Skin of body (tissue), 1 donor: ENCODE measurements at regions not wholly inside any gene's neighbourhood (a gene's known extent, or its start where the extent isn't known, plus 50 kb on each side); places are given as distances from the start of the nearest gene placed in this dataset.

Source experiments
- DNase-seq: peaks from one replicate; lab custom pipeline; 2025; lab: John Stamatoyannopoulos, UW

DNA sequence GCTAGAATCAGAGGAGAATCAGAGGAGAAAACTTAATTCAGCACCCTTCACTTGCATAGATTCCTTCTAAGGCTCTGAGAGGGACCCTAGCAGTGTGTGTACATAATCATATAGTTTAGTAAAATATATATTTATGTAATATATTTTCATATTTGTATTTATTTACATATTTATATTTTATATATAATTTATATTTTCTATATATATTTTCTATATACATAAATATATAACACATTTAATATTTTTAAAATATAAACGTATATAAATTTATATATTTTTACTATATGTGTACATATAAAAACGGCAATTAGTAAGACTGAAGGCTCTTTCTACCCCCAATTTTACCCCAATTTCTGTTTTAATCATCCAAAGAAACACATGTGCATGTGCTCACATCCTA lies 80.3 kb downstream of the NXPE2 start:
- DNase-seq: no peak

DNA sequence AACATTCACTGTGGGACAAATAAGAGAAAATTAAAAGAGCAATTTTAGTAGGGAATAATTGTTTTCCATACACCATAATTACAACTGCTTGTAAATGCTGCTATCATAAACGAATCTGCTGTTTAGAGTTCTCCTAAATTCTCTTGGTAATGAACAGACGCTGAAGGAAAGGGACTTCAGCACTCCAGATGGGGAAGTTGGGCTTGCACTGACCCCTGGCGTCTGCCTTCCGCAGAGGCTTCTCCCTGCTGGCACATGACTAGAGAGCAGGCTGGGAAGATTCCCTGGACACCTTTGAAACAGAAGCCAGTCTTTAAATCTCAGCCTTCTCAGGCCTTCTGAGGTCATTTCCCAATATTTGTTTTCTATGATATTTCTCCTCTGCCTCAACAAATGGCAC lies 84.1 kb downstream of the NXPE2 start:
- peak; percentile 37 for DNase-seq

DNA sequence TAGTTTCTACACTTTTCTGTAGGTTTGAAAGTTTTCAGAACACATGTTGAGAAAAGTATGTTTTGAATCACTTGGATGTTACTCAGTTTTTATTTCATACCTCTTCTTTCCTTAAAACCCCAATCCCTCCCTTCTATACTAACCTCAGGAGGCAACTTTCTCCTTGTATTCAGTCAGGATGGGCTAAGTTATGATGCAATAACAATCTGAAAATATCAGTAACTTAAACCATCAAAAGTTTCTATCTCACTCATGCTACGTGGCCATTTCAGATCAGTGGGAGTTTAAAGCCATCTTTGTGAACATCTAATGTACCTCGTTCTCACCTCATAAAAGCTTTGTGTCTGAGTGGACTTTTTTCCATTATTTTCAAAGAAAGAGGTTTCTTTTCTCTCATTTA lies 86.2 kb downstream of the NXPE2 start:
- DNase-seq: no peak

DNA sequence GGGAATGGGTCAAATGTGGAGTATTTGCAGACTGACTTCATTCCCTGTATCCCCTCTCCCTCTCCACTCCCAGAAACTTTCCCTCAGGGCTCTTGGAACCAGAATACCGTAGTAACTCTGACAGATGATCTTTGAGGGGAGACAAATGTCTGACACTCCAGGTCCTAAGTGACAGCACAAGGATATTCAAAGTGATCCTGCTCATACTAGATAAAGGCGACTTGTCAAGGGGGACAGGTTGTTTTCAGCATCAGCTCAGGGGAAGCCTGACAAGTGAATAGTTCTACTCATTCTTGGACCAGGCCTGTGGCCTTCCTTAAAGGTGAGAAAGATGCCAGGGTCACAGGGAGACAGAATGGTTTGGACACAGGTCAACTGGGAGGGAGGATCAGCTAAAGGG lies 92.8 kb downstream of the NXPE2 start:
- DNase-seq: no peak

DNA sequence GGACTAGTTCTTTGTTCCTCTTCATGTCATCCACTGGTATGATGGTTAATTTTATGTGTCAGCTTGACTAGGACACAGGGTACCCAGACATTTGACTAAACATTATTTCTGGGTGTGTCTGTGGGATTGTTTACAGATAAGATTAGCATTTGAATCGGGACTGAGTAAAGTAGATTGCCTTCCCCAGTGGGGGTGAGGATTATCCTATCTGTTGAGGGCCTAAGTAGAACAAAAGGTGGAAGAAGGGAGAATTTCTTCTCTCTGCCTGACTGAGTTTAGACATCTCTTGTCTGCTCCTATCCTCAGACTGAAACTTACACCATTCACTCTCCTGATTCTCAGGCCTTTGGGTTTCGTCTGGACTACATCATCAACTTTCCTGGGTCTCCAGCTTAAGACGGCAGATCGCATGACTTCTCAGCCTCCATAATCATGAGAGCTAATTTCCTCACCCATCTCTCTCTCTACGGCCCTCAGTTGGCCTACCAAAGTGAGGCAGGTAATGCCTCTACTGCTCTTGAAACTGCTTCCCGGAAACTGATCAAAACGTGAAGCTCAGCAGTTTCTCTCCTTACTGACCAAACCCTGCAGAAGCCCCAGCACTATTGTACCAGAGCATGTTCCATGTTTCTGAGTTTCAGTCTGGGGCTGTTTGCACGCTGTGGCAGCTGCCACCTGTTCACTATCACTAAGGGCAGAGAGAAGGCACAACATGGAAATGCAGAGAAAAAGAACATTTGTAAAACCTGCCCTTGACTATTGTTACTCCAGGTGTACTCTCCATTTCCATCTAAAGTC lies 95.4 kb downstream of the NXPE2 start:
- no peak for DNase-seq

DNA sequence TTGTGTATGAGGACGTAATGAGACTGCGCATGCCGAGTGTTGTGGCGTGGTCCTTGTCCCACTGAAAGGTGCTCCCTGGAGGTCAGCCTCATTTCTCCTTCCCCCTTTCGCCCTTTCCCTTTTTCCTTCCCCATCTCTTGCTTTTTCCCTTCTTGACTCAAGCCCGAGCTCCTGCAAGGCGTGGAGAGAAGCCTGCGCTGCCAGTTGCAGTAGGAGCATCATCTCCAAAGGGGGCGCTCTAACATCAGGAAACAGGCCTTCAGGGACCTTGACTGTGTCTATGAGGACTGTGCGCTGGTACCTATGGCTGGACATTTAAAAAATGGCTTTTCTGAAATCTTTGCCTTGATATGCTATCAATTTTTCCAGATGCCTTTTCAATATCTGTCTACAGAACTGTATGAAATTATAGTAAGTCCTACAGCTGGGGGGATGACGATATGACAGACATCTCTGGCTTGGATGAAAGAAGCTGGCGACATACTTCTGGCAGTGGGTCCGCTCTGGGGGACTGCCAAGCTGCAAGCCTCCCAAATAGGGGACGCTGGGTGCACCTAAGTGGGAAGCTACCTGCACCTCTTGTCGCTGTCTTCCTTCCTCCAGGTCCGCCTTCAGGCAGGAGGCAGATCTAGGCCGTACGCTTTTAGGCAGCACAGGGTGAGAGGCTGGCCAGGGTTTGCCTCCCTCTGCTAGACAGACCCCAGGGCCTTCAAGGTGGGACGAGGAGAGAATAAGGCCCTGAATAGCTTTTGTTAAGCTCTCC lies 96.5 kb downstream of the NXPE2 start:
- peak; percentile 42 for DNase-seq

DNA sequence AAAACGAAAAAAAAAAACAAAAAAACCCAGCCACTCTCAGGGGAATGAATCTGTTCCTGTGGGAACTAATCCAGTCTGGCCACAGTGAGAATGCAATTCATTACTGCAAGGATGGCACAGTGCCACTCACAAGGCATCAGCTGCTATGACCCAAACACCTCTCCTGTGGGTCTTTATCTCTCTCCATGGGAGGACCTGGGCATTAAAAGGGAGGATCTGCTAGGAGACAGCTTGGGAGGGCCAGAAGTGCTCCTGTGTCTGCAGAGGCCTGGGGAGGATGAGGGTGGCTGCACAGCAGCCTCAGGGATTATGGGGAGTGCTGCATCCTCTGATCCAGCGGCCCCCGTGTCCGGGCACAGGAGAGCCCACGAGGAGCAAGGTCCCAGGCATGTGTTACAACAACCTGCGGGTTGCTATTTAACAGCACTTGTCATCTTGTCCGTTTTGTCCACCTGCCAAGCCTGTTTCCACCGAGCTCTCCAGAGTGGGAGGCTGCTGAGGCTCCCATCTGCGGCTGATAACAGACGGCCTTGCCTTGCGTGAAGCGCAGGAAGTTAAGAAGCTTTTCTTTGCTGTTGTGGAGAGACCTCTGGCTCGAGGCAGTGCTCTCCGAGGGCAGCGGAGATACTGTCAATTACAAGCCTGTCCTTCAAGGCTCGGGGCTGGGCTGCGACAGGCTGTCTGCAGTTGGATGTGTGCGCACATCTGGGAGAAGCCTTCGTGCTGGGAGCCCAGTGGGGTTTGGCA lies 97.7 kb downstream of the NXPE2 start:
- no peak for DNase-seq

DNA sequence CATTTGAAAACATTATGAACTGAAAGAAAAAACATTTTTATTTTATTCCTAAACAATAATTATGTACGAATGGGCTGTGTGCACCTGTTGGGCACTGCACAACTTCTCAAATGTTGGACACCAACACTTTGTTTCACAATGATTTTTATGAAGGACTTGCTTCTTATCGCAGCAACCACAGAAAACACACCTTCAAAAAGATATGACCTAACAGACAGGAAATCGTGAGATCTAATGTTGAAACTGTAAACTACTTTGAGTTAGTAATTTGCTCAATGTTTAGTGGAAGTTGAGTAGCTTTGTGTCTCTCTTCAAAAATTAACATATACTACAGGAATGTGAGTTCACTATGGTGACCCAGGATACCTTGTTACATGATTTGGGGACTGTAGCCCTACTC lies 98.6 kb downstream of the NXPE2 start:
- DNase-seq: no peak

DNA sequence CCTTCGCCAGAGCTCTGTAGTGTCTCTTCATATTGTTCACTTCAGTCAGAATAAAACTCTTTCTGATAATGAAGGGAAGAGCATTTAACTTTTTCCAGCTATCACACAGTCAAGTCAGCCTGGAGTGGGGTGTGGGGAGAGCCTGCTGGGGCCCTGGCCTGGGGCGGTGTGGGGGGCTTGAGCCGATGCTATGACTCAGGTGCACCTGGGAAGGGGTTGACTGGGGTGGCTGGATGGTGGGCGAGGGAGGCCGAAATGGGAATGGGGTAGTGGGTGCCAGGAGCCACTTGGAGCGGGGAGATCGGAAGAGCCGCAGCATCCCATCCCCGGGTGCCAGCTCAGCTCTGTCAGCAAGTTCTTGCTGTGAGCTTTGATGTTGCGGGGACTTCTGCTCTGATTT lies 100.9 kb downstream of the NXPE2 start:
- DNase-seq: no peak

DNA sequence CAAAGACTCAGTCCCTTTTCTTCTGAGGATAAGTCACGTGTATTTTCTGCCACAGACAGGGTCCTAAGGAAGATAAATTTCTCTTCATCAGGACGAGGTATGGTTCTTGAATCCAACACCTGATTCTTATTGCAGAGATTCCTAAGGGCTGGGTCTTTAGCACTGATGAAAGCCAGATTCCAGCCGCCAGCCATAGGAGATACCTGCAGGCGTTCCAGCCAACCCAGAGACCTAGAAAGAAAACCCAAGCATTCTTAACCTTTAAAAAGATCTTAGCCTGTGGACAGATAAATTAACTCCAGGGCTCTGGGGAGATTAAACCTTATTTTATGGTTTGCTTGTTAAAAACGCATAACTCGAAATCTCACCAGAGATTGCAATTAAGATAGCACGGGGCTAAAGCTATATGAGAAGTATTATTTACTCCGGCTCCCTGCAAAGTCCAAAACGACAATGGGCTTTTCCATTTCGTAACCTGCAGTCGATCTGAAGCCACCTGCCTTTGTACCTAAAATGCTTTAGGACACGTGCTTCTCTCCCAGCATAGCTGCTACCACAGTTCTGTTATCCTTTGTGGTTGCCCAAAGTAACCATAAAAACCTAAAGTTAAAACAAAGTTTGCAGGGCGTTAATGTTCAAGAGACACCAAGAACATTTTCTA lies 104.5 kb downstream of the NXPE2 start:
- DNase-seq: no peak

DNA sequence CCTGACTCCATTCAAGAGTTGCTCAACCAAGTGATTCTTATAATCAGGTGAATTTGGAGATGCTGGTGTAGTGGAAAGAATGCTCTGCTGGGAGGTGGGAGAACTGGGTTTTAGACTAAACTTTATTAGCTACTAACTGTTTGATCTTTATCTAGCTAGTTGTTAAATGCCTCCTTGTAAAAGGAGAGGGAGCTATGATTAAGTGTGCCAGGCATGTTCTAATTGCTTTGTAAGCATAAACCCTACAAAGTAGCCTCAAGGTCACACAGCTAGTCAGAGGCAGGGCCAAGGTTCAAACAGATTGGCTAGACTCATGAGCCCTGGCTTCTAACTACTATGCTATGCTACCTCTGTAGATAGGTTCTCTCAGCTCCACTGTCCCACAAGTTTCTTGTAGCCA lies 105.5 kb downstream of the NXPE2 start:
- DNase-seq: no peak

DNA sequence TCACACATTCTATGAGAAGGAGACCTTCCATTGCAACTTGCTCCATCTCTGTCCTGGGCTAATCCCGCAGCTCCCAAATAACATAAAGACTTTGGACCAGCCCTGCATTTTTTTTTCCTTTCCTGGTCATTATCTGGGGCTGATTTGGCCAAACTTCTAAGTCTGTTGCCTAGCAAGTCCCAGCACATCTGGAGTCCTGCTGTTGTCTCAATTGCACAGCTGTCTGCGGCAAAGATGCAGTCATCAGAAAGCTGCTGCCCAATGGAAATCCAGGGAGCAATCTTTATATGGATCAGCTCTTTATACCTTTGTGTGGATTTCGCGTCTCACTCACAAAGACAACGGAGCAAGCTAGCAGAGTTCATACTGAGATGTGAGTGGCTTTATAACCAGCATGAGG lies 105.9 kb downstream of the NXPE2 start:
- peak; percentile 64 for DNase-seq

DNA sequence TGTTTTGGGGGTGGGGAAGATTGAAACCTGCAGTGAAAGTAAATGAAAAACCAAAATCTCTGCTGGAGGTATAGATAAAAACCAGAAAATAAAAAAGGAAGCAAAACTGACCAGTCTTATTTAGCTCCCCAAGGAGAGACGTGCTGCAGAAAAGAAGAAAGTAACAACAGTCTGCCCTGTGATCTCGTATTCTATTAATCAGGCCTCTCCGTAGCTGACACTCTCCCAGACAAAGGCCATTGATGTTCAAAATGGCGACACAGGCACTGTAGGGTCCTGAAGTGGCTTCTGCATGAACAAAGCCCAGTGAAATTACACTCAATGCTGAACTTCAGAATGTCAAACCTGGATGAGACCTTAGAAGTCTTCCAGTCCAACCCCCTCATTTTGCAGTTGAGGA lies 106.6 kb downstream of the NXPE2 start:
- no peak for DNase-seq

DNA sequence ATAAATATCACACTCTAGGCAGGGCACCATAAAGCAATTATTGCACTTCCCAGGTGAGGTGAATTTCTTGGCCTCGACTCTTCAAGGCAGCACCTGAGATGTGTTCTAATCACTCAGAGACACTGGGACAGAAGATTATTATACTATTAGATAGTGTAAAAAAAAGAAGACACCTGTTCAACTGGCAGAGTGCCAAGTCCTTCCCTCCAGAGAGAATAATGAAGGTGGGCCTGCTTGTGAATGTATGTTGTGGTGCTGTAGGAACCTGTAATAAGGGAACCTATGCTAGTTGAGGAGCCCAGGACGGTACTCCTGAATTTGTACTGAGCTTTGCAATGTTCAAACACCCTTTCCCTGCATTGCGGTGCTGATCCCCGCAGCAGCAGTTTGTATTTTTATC lies 107.5 kb downstream of the NXPE2 start:
- no peak for DNase-seq

DNA sequence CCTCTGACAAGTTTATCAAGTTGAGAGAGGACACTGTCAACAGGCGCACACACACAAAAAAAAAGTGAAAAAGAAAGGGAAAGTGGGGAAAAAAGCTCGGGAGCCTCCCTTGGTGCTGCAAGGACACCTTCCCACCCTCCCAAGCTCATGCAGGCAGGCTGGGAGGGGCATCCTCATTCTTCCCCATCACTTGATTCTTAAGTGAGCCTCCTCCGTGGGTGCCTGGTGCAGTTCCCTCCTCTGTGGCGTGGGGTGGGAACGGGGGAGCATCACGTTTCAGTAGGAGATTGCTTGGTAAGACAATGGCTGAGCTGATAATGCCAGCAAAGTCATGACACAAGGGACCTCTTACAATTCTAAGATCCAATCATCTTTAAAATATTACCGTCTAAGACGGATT lies 108.8 kb downstream of the NXPE2 start:
- DNase-seq: no peak

DNA sequence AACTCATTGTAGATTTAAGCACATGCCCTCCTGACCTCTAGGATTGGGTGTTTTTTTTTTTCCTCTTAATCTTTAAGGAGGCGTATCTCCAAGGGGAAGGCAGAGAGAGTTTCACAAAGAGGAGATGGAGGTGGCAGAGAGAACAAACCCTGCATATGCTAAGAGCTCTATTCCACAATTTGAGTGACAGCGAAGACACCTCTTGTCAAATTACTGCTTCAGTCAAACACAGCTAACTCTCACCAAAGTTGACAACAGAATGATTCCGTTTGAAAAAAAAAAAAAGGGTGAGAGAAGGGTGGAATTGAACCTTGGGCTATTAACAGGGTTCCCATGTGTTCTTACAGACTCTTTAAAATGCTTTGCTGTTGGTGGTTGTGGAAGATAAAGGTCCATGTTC lies 112.6 kb downstream of the NXPE2 start:
- no peak for DNase-seq

DNA sequence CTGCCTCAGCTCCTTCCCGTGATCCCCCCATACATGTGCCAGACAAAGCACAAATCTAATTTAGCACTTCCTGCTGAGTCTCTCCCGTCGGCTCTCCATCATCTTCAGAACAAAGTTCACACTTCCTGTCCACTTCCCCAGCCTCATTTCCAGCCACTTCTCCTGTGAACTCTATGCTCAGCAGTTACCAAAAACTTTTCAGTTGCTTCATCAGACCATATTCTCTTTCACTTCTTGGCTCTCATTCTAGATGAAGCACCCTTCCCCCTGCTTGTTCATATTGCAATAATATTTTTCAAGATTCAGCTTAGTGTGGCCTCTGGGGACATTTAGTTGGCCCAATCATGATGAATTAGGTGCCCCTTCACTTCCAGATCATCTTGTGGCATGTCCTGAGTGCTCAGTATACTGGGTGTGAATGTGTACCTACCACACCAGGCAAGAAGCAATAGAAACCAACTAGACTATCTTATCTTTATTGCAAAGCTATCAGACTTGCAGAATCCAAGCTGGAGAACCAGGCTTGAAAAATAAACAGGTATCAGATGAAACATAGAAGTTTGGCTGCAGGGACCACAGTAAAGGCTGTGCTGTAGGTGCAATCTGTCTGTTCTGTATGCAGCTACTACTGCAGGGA lies 115.8 kb downstream of the NXPE2 start:
- DNase-seq: no peak

DNA sequence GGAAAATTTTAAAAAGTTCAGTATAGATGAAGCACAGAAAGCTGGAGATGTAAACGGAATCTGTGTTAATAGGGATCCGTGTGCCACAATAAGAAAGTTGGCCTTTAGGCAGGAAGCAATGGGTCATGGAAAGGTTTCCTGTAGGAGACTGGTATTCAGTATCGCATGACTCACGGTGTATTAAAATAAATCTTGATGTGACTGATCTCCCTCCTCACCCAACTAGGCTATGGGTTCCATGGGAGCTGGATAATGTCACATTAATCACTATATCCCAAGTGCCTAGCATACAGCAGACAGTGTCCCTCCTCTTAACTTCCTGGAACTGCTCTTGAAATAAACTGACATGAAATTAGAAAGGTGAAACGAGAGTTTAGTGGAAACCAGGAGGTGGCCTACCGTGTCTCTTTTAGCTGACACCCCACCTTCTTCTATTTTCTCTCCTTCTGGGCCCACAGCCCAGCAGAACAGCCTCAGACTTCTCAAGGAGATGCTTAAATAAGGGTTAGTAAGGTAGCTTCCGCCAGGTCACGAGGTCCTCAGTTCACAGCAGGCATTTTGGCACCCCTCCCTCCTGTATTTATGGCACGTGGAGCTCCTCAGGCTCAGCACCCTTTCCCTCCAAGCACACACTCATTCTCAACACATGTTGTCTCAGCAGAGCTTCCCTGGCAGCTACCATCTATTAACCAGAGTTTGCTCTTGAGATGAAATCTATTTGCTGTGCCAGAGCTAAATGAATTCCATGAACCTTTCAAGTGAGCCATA lies 118.8 kb downstream of the NXPE2 start:
- DNase-seq: no peak

DNA sequence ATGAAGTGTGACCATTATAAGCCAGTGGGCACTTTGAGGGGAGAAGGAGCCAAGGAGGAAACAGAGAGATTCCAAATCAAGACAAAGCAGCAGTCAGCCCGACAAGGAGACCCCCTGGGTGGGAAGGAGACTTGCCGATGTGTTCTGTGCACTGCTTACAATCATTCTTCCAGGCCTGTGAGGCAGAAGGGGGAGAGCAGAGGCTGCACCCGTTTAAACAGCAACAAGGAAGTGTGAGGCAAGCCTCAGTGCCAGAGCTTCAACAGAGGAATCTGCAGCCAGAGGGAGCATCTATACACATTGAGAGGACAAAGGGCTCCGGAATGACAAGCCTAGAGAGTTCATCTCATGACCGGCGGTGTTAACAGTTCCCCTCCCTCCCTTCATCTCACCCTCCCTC lies 121.1 kb downstream of the NXPE2 start:
- DNase-seq: no peak

DNA sequence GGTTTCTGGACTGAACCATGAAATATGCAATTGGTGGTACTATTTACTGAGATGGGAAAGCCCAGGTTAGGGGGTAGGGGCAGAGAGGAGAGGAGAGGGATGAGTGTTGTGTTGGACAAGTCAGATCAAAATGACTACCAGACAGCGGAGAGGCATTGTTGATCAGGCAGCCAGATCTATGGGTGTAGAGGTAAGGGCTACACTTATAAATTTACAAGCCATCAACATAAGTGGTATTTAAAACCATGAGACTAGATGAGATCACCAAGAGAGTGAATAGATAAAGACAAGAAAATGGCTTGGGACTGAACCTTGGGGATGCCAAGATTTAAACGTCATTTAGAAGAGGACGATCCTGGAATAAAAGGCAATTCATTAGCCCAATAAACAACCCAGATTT lies 123.4 kb downstream of the NXPE2 start:
- no peak for DNase-seq

DNA sequence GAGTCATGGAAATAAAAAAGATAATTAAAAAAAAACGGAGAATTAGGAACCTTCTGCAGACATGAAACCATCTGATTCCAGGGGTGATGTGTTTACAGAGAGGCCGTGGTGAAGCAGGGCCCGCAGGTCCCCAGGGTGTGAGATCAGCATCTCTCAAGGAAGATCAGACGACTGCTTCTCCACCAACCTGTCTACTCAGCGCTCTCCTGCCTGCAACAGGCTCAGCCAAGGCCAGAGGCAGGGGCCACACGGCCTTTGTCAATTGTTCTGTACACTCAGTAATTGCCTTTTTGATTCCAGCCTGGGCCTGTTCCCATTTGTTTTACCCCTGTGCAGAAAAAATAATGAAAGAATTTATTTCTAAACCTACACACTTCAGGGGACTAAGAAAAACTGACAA lies 124.6 kb downstream of the NXPE2 start:
- no peak for DNase-seq
